IMR-90 (cell line): ENCODE measurements at regions not wholly inside any gene's neighbourhood (a gene's known extent, or its start where the extent isn't known, plus 50 kb on each side); places are given as distances from the start of the nearest gene placed in this dataset.

Source experiments
- ATAC-seq: fragments of 200-7000 bp; cut with Tn5 transposase; 2 replicates; pipeline ENCODE4 v1.9.1; 2020; ENCODE audit warnings: low read depth, mild to moderate bottlenecking, moderate library complexity
- BruUV-seq: library from RNA; stranded (reverse); fragments of 400-500 nt; replicated peaks from 2 replicates; lab custom pipeline; 2021; lab: Mats Ljungman, UMichigan
- CTCF ChIA-PET: fragments of 300-600 bp; formaldehyde crosslinking; extraction: SDS; loops from one replicate; lab custom pipeline; 2021; ENCODE audit warnings: antibody characterized with exemption; lab: Yijun Ruan, JAX
- POLR2A ChIA-PET: fragments of 300-600 bp; sonication (Branson Sonifier 250); formaldehyde crosslinking; loops from one replicate; lab custom pipeline; 2022; ENCODE audit warnings: antibody characterized with exemption; ENCODE audit not compliant: unreplicated experiment; lab: Charles Lee
- DNase-seq: peaks from one replicate; pipeline ENCODE4 v3.0.0; 2013
- H2AFZ ChIP-seq: replicated peaks from 2 replicates; pipeline ENCODE3; 2013; ENCODE audit warnings: low read length, mild to moderate bottlenecking; ENCODE audit not compliant: poor library complexity
- H2AK5ac ChIP-seq: 2 replicates; pipeline ENCODE4 v1.6.1; 2013; ENCODE audit warnings: low read depth, low read length, inconsistent platforms
- H2AK9ac ChIP-seq: replicated peaks from 2 replicates; pipeline ENCODE3; 2013; ENCODE audit warnings: mild to moderate bottlenecking, low read depth, low read length, moderate library complexity; ENCODE audit not compliant: poor library complexity
- H2BK120ac ChIP-seq: 2 replicates; pipeline ENCODE4 v1.6.1; 2013; ENCODE audit warnings: low read depth, low read length, inconsistent platforms
- H2BK15ac ChIP-seq: 3 replicates; pipeline ENCODE4 v1.6.1; 2013; ENCODE audit warnings: low read depth, low read length, inconsistent platforms
- H2BK20ac ChIP-seq: 2 replicates; pipeline ENCODE4 v1.6.1; 2013; ENCODE audit warnings: low read depth, mild to moderate bottlenecking, inconsistent platforms, low read length, moderate library complexity
- H2BK5ac ChIP-seq: 2 replicates; pipeline ENCODE4 v1.6.1; 2013; ENCODE audit warnings: mild to moderate bottlenecking, low read depth, low read length, inconsistent platforms; ENCODE audit not compliant: poor library complexity, severe bottlenecking
- H3K14ac ChIP-seq: replicated peaks from 2 replicates; pipeline ENCODE4 v1.6.1; 2013; ENCODE audit warnings: low read depth, low read length, inconsistent platforms
- H3K18ac ChIP-seq: 2 replicates; pipeline ENCODE4 v1.6.1; 2013; ENCODE audit warnings: low read depth, low read length, control low read depth
- H3K23ac ChIP-seq: 2 replicates; pipeline ENCODE4 v1.6.1; 2013; ENCODE audit warnings: low read depth, low read length, inconsistent platforms
- H3K27ac ChIP-seq: 2 replicates; pipeline ENCODE4 v1.5.1; 2013; ENCODE audit warnings: mild to moderate bottlenecking, control low read depth, low read length; ENCODE audit not compliant: insufficient read depth
- H3K27me3 ChIP-seq: 2 replicates; pipeline ENCODE4 v1.6.1; 2013; ENCODE audit warnings: low read length; ENCODE audit not compliant: control insufficient read depth, insufficient read depth
- H3K36me3 ChIP-seq: 2 replicates; pipeline ENCODE4 v1.6.1; 2013; ENCODE audit warnings: low read length, mixed read lengths; ENCODE audit not compliant: control insufficient read depth, insufficient read depth
- H3K4ac ChIP-seq: 2 replicates; pipeline ENCODE4 v1.6.1; 2013; ENCODE audit warnings: low read depth, low read length, inconsistent platforms
- H3K4me1 ChIP-seq: 2 replicates; pipeline ENCODE4 v1.6.1; 2013; ENCODE audit warnings: low read length, mixed read lengths; ENCODE audit not compliant: control insufficient read depth, insufficient read depth
- H3K4me2 ChIP-seq: 2 replicates; pipeline ENCODE4 v1.6.1; 2013; ENCODE audit warnings: low read depth, mild to moderate bottlenecking, control low read depth, low read length, moderate library complexity
- H3K4me3 ChIP-seq: 2 replicates; pipeline ENCODE4 v1.5.1; 2013; ENCODE audit warnings: low read depth, mild to moderate bottlenecking, control low read depth, low read length, moderate library complexity; ENCODE audit not compliant: insufficient read depth
- H3K56ac ChIP-seq: 2 replicates; pipeline ENCODE4 v1.6.1; 2013; ENCODE audit warnings: low read length, inconsistent platforms; ENCODE audit not compliant: insufficient read depth; ENCODE audit errors: extremely low read depth
- H3K79me1 ChIP-seq, 2 experiments: 2 replicates each; pipeline ENCODE4 v1.6.1; 2013; ENCODE audit warnings: low read length in 2 of 2, inconsistent platforms in 1 of 2, low read depth in 1 of 2
- H3K9ac ChIP-seq: 2 replicates; pipeline ENCODE4 v1.6.1; 2013; ENCODE audit warnings: low read depth, low read length, control low read depth
- H3K9me1 ChIP-seq: 2 replicates; pipeline ENCODE4 v1.6.1; 2013; ENCODE audit warnings: low read length, inconsistent platforms; ENCODE audit not compliant: insufficient read depth
- H3K9me3 ChIP-seq: 2 replicates; pipeline ENCODE4 v1.6.1; 2013; ENCODE audit warnings: low read length; ENCODE audit not compliant: control insufficient read depth, insufficient read depth
- H4K20me1 ChIP-seq: 2 replicates; pipeline ENCODE4 v1.6.1; 2013; ENCODE audit warnings: low read length, inconsistent platforms; ENCODE audit not compliant: insufficient read depth
- H4K5ac ChIP-seq: 2 replicates; pipeline ENCODE4 v1.6.1; 2013; ENCODE audit warnings: mild to moderate bottlenecking, low read depth, low read length, control low read depth
- H4K8ac ChIP-seq, 2 experiments: 2 replicates each; pipeline ENCODE4 v1.6.1; 2013; ENCODE audit warnings: low read depth in 2 of 2, low read length in 2 of 2, control low read depth in 1 of 2, inconsistent platforms in 1 of 2
- H4K91ac ChIP-seq: 2 replicates; pipeline ENCODE4 v1.6.1; 2013; ENCODE audit warnings: low read depth, low read length, inconsistent platforms; ENCODE audit not compliant: insufficient read depth
- BHLHE40 ChIP-seq: fragments of 150-350 bp; IDR thresholded peaks from 2 replicates; pipeline ENCODE4 v1.6.1; 2016; ENCODE audit warnings: mild to moderate bottlenecking, low read depth, low read length
- CHD1 ChIP-seq: IDR thresholded peaks from 2 replicates; pipeline ENCODE4 v1.6.1; 2012; ENCODE audit warnings: low read depth, low read length, improper control_type of control experiment
- RFX5 ChIP-seq: IDR thresholded peaks from 2 replicates; pipeline ENCODE4 v1.8.0; 2012; ENCODE audit warnings: low read depth, mild to moderate bottlenecking, low read length, moderate library complexity
- SMC3 ChIP-seq: fragments of 150-350 bp; IDR thresholded peaks from 2 replicates; pipeline ENCODE4 v1.6.1; 2016; ENCODE audit warnings: low read depth, mild to moderate bottlenecking, antibody characterized with exemption, low read length, moderate library complexity
- WGBS, 2 experiments: methylation state at CpG; one replicate each; pipeline versions ENCODE4 v1.1.5 to v1.1.7; 2013; ENCODE audit warnings: missing lambda C conversion rate in 2 of 2; ENCODE audit not compliant: insufficient read length in 1 of 2; ENCODE audit errors: extremely low coverage in 2 of 2; 5-methylcytosine and 5-hydroxymethylcytosine counted together
- dilution Hi-C: fragments of 300-500 bp; cut with HindIII; formaldehyde crosslinking; loops from one replicate; pipeline ENCODE4 v1.14.3; 2018; ENCODE audit warnings: low sequenced_read_pairs; ENCODE audit not compliant: unreplicated experiment
- in situ Hi-C: fragments of 300-500 bp; cut with MboI; formaldehyde crosslinking; loops from 3 replicates; pipeline ENCODE4 v1.14.3; 2019; ENCODE audit warnings: low sequenced_read_pairs, inconsistent platforms, mixed read lengths
- intact Hi-C: fragments of 100-400 bp; cut with micrococcal nuclease; formaldehyde crosslinking; loops from 2 replicates; pipeline ENCODE4 v1.10.0; 2022

DNA sequence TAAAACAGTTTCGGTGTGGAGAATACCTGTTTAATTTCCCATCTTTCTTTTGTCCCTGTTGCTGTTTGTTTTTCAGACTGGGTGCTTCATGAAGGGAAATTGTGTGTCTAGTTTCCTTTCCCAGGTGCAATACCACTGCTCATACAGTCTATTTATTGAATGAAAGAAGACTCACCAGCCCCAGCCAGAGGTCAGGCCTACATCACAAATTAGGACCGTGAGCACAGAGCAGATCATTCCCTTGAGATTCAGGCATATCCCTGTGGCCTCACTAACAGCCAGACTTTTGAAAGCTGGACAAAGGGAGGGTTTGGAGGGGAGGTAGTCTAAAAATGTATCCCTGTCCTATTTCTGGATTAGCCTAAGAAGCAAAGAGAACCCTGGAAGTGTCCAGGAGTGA, 278.9 kb downstream of the IRS1 start:
- H3K56ac ChIP-seq: no peak overlapping the region

More for the DNA sequence above, 278.9 kb downstream of the IRS1 start:
- H2BK5ac ChIP-seq: peak overlapping the region; percentile 15
- no peak for ATAC-seq
- in situ Hi-C loops: no loop called here
- peak overlapping the region; percentile 16; the same call in 1 of the 2 replicates for H4K91ac ChIP-seq
- no TSS peak for BruUV-seq
- peak overlapping the region; percentile 44; the same call in 2 of the 3 replicates for H2BK15ac ChIP-seq
- H3K79me1 ChIP-seq: peaks cover 0 to 7% of the 10 kb centered on the region in 2 experiments; a peak in 2 of 4 replicates
- peaks cover 9% of the 10 kb centered on the region for H3K4me1 ChIP-seq
- intact Hi-C loops: no loop called here
- TF ChIP-seq RFX5 (no peak), SMC3 (no peak), BHLHE40 (no peak), CHD1 (no peak)
- H3K9me3 ChIP-seq: peaks cover 5% of the 10 kb centered on the region
- no peak overlapping the region for H2AK9ac ChIP-seq
- peaks cover 10% of the 10 kb centered on the region for H3K9me1 ChIP-seq
- H3K18ac ChIP-seq: peak overlapping the region; percentile 69; the same call in 1 of the 2 replicates
- DNase-seq: no peak
- H3K4me2 ChIP-seq: no peak overlapping the region
- no peaks in the 10 kb centered on the region for H3K36me3 ChIP-seq
- H2AFZ ChIP-seq: no peak overlapping the region
- no peak overlapping the region for H3K27ac ChIP-seq
- H4K8ac ChIP-seq: 0 out of 4 replicates have a peak overlapping the region, but pooled peaks of 1 of the 2 experiments have one; percentile 40
- H3K9ac ChIP-seq: no peak overlapping the region
- no peak overlapping the region for H3K14ac ChIP-seq
- no peak overlapping the region for H3K23ac ChIP-seq
- no peaks in the 10 kb centered on the region for H3K27me3 ChIP-seq
- 0 out of 2 replicates have a peak overlapping the region, but pooled peaks have one; percentile 25 for H3K4ac ChIP-seq
- H4K5ac ChIP-seq: peak overlapping the region; percentile 8; the same call in 1 of the 2 replicates
- 0 out of 2 replicates have a peak overlapping the region, but pooled peaks have one; percentile 46 for H2BK120ac ChIP-seq
- no CpG with 5 or more reads among the region's 2 CpGs for WGBS, 2 experiments
- CTCF ChIA-PET: no interaction called here
- dilution Hi-C loops: no loop called here
- no peaks in the 10 kb centered on the region for H4K20me1 ChIP-seq
- H3K4me3 ChIP-seq: no peak overlapping the region
- H2BK20ac ChIP-seq: peak overlapping the region; percentile 43; the same call in 1 of the 2 replicates
- POLR2A ChIA-PET: no interaction called here
- H2AK5ac ChIP-seq: peak overlapping the region; percentile 45
